ENCODE measurements at regions not wholly inside any gene's neighbourhood (a gene's known extent, or its start where the extent isn't known, plus 50 kb on each side); places are given as distances from the start of the nearest gene placed in this dataset.

DNA sequence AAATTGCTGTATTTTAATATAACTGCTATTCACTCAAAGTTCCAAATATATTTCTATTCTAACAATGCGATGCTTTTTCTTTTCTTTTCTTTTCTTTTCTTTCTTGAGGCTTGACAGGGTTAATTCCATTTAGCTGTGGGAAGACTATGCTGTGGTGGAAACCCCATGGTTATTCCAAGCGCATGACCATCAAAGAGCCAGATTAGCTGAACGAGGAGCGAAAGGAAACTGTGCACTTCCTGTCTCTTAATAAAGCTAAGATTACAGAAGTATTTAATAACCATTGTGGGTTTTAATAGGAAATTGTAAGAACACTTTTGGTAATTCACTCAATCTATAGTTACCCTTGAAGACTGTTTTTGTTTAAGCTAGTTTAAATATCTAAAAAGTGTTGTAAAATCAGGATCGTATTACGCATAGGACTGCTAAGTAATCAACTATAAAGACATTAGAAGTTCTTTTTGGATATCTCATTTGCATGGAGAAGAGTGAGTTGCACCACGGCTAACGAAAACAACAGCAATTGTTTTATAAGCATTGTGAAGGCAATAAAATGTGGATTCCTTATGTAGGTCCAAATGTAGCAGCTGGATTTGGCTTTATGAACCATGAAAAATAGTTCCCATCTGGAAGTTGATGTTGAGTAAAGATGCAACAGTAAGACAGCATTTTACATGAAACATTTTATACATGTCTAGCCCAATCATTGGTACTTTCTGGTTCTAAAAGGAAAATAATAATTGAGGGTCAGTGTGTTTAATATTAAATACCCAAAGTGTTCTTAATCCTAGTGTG, 105.4 kb downstream of the ZIC1 start:
- DNase-seq (ENCODE audit: low read depth, low spot score) (no peak), FAIRE-seq (no peak)
- Histone ChIP-seq H3K27ac (ENCODE audit: control insufficient read depth, insufficient read depth, low read length) (no peak overlapping the region), H3K9me3 (ENCODE audit: control insufficient read depth, low read depth, low read length) (no peaks in the 10 kb centered on the region), H3K4me1 (ENCODE audit: control insufficient read depth, extremely low read depth, insufficient read depth, low read length) (no peaks in the 10 kb centered on the region), H3K79me2 (ENCODE audit: control insufficient read depth, insufficient read depth, low read length) (no peaks in the 10 kb centered on the region), H3K27me3 (ENCODE audit: control insufficient read depth, extremely low read depth, insufficient read depth, low read length) (no peaks in the 10 kb centered on the region), H3K9me1 (ENCODE audit: control insufficient read depth, extremely low read depth, insufficient read depth, low read length) (no peaks in the 10 kb centered on the region), H3K4me2 (ENCODE audit: control insufficient read depth, extremely low read depth, insufficient read depth, low read depth, low read length) (no peak overlapping the region), H3K9ac (ENCODE audit: control insufficient read depth, extremely low read depth, insufficient read depth, low read length) (no peak overlapping the region), H4K20me1 (ENCODE audit: control insufficient read depth, extremely low read depth, insufficient read depth, low read length) (no peaks in the 10 kb centered on the region), H2AFZ (ENCODE audit: control insufficient read depth, low read length) (no peak overlapping the region), H3K36me3 (ENCODE audit: control insufficient read depth in 2 of 2, extremely low read depth in 1 of 2, insufficient read depth in 2 of 2, low read length in 2 of 2) (no peaks in the 10 kb centered on the region), H3K4me3 (ENCODE audit: control insufficient read depth in 2 of 3, extremely low read depth in 1 of 3, insufficient read depth in 2 of 3, low read depth in 1 of 3, low read length in 3 of 3) (no peak overlapping the region)
- TF ChIP-seq, protein P1, sequence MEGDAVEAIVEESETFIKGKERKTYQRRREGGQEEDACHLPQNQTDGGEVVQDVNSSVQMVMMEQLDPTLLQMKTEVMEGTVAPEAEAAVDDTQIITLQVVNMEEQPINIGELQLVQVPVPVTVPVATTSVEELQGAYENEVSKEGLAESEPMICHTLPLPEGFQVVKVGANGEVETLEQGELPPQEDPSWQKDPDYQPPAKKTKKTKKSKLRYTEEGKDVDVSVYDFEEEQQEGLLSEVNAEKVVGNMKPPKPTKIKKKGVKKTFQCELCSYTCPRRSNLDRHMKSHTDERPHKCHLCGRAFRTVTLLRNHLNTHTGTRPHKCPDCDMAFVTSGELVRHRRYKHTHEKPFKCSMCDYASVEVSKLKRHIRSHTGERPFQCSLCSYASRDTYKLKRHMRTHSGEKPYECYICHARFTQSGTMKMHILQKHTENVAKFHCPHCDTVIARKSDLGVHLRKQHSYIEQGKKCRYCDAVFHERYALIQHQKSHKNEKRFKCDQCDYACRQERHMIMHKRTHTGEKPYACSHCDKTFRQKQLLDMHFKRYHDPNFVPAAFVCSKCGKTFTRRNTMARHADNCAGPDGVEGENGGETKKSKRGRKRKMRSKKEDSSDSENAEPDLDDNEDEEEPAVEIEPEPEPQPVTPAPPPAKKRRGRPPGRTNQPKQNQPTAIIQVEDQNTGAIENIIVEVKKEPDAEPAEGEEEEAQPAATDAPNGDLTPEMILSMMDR (optimal IDR thresholded peaks at IDR 0.05 in 1 of 3, IDR thresholded peaks at IDR 0.05 in 1 of 3, conservative IDR thresholded peaks at IDR 0.05 in 1 of 3; ENCODE audit: extremely low read depth in 1 of 3, insufficient read depth in 2 of 3, low read length in 3 of 3) = no peak
- no peak for TF ChIP-seq EZH2 (IDR thresholded peaks at IDR 0.05; ENCODE audit: low read length)
- dilution Hi-C loops (cut with MboI; ENCODE audit: extremely low pct_ligation_motif_present, low sequenced_read_pairs) = no loop called here

DNA sequence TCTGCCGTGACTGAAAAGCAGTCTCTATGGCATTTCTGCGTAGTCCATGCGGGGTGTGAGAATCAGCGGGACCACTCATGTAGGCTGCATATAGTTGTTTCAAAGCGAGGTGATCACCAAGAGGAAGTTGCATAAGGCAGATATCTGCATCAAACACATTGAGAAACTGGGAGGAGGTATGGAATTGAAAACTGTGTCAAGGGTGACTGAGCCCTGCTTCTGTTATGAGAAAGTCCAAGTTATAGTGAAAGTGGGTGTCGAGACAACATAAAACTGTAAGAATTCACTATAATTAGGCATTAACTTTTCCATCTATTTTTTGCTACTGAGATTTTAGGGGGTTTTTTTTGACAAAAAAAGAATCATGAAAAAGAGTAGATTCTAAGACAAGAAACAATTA, 109.3 kb downstream of the ZIC1 start:
- TF ChIP-seq, protein P1 (optimal IDR thresholded peaks at IDR 0.05 in 1 of 3, IDR thresholded peaks at IDR 0.05 in 1 of 3, conservative IDR thresholded peaks at IDR 0.05 in 1 of 3; ENCODE audit: extremely low read depth in 1 of 3, insufficient read depth in 2 of 3, low read length in 3 of 3) = no peak
- TF ChIP-seq EZH2 (IDR thresholded peaks at IDR 0.05; ENCODE audit: low read length) = no peak
- dilution Hi-C loops (cut with MboI; ENCODE audit: extremely low pct_ligation_motif_present, low sequenced_read_pairs) = no loop called here
- no peaks in the 10 kb centered on the region for H4K20me1 ChIP-seq (ENCODE audit: control insufficient read depth, extremely low read depth, insufficient read depth, low read length)

More for the DNA sequence above, 109.3 kb downstream of the ZIC1 start:
- H3K4me3 ChIP-seq (ENCODE audit: control insufficient read depth in 2 of 3, extremely low read depth in 1 of 3, insufficient read depth in 2 of 3, low read depth in 1 of 3, low read length in 3 of 3) = no peak overlapping the region
- DNase-seq (ENCODE audit: low read depth, low spot score) (no peak), FAIRE-seq (no peak)
- no peak overlapping the region for H2AFZ ChIP-seq (ENCODE audit: control insufficient read depth, low read length)
- no peaks in the 10 kb centered on the region for H3K36me3 ChIP-seq (ENCODE audit: control insufficient read depth in 2 of 2, extremely low read depth in 1 of 2, insufficient read depth in 2 of 2, low read length in 2 of 2)
- H3K4me2 ChIP-seq (ENCODE audit: control insufficient read depth, extremely low read depth, insufficient read depth, low read depth, low read length) = no peak overlapping the region
- H3K9me1 ChIP-seq (ENCODE audit: control insufficient read depth, extremely low read depth, insufficient read depth, low read length) = no peaks in the 10 kb centered on the region
- no peaks in the 10 kb centered on the region for H3K4me1 ChIP-seq (ENCODE audit: control insufficient read depth, extremely low read depth, insufficient read depth, low read length)
- H3K9ac ChIP-seq (ENCODE audit: control insufficient read depth, extremely low read depth, insufficient read depth, low read length) = no peak overlapping the region
- H3K79me2 ChIP-seq (ENCODE audit: control insufficient read depth, insufficient read depth, low read length) = no peaks in the 10 kb centered on the region
- no peaks in the 10 kb centered on the region for H3K27me3 ChIP-seq (ENCODE audit: control insufficient read depth, extremely low read depth, insufficient read depth, low read length)
- H3K27ac ChIP-seq (ENCODE audit: control insufficient read depth, insufficient read depth, low read length) = no peak overlapping the region
- no peaks in the 10 kb centered on the region for H3K9me3 ChIP-seq (ENCODE audit: control insufficient read depth, low read depth, low read length)

All from keratinocyte (primary cell).